Stimulated activated CD8-positive, alpha-beta memory T cell treated with anti-CD3 and anti-CD28 coated beads, Interleukin-4, amount 100 ng/mL, for 4 hours (primary cell): ENCODE measurements at regions not wholly inside any gene's neighbourhood (a gene's known extent, or its start where the extent isn't known, plus 50 kb on each side); places are given as distances from the start of the nearest gene placed in this dataset.

Source experiments
- DNase-seq, 2 donors: peaks; one replicate each; pipeline ENCODE4 v3.0.0-alpha.2; 2020; ENCODE audit warnings: low read depth in 2 of 2, low spot score in 1 of 2

DNA sequence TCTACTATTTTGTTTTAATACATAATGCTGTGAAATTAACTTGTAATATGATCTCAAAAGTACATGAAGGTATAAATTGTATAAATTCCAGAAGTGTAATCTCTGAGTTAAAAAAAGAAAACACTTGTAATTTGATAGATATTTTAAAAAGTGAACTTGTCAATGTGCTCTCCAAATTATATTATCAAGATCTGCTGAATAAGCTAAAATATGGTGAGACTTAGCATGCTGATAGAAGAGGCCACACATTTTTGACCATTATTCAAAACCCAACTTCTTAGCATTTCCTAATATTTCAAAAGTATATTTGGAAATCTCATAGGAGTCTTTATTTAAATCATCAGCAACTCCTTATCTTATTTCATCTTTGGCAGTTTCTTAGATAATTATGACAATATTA, 657.1 kb upstream of the BOD1L1 start:
- DNase-seq: no peak

DNA sequence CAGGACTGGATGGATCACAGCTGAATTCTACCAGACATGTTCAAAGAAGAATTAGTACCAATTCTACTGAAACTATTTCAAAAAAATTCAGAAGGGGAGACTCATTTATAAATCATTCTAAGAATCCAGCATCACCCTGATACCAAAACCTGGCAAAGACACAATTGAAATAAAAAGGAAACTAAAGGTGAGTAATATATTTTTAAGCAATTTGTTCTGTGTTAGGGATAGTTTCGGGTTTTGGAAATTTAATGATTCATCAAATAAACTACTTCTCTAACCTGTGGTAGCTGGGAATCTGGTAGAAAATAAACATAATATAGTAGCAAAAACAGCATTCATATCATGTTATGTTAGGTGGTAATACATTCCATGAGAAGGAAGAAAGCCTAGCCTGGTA, 662.2 kb upstream of the BOD1L1 start:
- DNase-seq: no peak

DNA sequence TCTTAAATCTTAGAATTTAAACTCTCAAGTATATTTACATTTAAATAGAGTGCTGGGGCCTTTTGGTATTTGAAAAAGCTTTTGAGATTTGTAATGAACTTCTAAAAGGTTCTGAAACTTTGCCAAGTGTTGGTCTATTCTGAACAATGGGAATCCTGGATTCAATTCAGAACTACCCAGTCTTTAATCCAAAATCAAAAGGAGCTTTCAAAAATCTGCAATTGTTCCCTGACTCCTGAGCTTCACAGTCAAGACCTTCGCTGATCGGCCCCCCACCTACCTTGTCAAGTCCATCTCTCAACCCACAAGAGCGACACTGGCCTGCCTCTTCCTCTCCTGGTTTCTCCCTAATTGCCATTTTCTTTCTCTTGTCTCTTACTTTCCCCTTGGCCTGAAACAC, 666.1 kb upstream of the BOD1L1 start:
- DNase-seq: no peak

- DNase-seq: no peak
These were observed 667.1 kb upstream of the BOD1L1 start for GRCh38 chr4:14294611-14295010.

DNA sequence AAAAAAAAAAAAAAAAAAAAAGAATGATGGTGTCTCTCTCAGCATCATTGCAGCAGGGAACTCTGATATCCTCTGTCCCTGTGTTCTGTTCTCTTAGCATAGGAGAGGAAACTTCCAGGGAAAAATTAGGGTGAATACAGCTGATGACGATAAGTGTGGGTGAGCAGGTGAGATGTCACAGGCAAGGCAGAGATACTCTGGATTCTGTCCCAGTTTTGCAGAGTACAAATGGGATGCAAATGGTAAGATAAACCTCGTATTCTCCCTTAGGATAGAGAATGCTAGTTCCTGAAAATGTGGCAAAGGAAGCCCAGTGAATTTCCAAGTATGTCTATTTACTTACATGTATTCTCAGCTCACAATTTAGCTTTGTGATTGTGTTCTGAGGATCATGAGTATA, 671.6 kb upstream of the BOD1L1 start:
- no peak for DNase-seq

DNA sequence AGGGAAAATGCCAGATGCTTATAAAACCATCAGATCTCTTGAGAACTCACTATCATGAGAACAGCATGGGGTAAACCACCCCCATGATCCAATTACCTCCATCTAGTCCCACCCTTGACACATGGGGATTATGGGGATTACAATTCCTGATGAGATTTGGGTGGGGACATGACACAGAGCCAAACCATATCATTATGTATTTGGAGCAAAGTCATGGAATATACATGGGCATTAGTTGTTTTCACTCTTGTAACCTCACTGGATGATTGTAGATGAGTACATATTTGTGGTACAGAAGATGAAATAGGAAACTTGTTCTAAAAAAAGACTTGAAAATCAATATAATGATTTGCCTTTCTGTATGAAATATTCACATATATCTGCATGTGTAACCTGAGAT, 674.5 kb upstream of the BOD1L1 start:
- no peak for DNase-seq

DNA sequence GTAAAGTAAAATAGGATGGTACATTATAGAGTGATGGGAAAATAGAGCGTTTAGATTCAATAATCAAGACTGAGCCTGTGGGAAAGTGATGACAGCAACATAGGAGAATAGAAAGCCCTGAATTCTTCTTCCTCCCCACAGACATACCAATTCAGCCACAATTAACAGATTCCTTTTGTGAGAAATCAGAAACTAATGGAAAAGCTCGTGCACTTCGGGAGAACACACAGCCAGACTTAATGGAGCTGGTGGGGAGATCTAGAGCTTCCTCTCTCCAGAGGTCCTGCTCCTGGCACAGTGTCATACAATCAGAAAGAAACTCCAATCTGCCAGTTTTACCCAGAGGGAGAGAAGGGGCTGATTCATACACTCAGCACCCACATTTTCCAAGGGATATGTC, 676.3 kb upstream of the BOD1L1 start:
- no peak for DNase-seq

- no peak for DNase-seq
These were observed 680.7 kb upstream of the BOD1L1 start for GRCh38 chr4:14308229-14308651.

- DNase-seq: no peak
These were observed 681.9 kb upstream of the BOD1L1 start for GRCh38 chr4:14309431-14309830.

DNA sequence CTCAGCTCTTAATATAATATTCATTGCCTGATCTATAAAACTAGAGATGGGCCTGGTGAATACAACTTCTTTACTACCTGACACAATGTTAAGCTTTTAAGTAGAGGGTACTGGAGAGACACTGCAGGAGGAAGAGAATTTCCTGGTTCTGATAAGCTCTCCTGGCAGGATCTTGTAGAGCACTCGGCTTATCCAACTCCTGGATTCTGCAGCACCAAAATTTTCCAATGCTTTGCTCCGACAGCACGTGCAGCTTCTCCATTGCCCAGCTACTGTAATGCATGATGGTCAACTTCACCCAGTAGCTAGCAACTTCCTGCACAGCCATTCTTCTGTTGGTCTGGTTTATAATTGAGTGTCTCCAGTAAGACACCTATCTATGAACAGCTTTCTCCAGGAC, 686.2 kb upstream of the BOD1L1 start:
- DNase-seq: no peak

- DNase-seq: no peak
These were observed 687.2 kb upstream of the CPEB2 start for GRCh38 chr4:14315129-14315528.

- DNase-seq: no peak
These were observed 684.9 kb upstream of the CPEB2 start for GRCh38 chr4:14317351-14317750.

DNA sequence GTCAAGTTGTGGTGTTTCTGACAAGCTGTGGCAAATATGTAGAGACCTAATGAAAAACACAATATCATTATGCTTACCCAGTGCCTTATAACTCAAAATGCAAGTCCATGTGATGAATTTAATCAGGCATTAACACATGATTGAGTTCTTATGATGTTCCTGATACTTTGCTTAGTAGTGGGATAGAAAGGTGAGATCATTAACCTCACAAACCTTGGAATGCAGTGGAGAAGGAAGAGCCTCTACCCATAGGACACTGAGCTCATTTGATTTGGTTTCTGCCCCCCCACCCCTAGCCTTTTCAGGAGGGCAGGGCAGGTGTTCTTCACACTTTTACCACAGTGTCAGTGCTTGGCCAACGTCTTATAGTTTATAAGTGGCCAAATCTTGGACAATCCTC, 683.6 kb upstream of the CPEB2 start:
- DNase-seq: no peak

DNA sequence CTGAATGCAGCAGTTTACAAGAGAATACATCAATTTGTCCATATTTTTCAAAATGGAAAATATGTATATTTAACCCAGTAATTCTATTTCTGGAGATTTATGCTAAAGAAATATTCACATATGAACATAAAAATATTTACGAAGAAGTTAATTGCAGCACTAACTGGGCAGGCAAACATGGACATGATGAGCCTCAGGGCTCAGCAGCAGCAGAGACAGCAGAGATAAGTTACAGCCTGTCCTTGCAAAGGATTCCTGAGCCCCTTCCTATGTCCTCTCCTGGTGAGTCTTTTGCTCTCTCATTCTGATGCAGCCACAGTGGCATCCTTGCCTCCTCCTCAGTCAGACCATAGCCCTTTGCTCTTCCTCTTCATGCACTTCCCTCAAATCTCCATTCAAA, 680.6 kb upstream of the CPEB2 start:
- no peak for DNase-seq

- DNase-seq: no peak
These were observed 679.1 kb upstream of the CPEB2 start for GRCh38 chr4:14323191-14323590.

DNA sequence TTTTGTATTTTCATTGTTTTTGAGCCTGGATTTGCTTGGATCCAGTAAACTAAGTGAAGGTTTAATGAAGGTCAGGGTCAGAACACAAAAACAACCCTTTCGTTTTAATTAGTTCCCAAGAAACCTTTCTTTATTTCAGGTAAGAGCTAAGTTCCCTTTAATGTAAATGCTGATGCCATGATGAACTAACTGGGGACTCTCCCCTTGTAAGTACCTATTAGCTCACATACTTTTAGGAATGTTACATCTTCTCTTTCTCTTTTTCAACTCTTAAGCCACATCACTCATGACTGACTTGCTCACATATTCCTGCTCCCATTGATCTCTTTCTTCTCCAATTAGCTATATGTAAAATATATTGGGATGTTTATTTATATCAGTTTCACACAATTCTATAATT, 673.1 kb upstream of the CPEB2 start:
- DNase-seq: no peak

DNA sequence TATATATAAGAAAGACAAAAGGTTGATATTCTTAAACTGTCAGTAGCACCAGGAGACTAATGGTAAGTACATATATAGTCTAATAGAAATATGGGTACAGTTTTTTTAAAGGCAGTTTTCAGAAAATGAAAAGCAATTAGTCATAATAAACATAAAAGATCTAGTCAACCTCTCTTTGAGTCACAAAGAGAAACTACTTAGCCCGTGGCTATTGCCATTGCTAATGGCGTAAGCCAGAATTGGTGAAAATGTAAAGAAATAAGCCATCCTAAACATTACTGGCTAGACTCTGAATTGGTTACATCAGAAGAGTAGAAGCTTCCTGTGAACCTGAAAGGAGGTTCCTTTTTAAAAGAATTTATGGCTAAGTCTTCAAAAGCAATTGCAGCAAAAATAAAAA, 668.7 kb upstream of the CPEB2 start:
- DNase-seq: no peak

- DNase-seq: no peak
These were observed 668.1 kb upstream of the CPEB2 start for GRCh38 chr4:14334166-14334565.

- no peak for DNase-seq
These were observed 666.4 kb upstream of the CPEB2 start for GRCh38 chr4:14335872-14336271.

GRCh38 chr4:14336656-14337055, 665.6 kb upstream of the CPEB2 start:
- no peak for DNase-seq

DNA sequence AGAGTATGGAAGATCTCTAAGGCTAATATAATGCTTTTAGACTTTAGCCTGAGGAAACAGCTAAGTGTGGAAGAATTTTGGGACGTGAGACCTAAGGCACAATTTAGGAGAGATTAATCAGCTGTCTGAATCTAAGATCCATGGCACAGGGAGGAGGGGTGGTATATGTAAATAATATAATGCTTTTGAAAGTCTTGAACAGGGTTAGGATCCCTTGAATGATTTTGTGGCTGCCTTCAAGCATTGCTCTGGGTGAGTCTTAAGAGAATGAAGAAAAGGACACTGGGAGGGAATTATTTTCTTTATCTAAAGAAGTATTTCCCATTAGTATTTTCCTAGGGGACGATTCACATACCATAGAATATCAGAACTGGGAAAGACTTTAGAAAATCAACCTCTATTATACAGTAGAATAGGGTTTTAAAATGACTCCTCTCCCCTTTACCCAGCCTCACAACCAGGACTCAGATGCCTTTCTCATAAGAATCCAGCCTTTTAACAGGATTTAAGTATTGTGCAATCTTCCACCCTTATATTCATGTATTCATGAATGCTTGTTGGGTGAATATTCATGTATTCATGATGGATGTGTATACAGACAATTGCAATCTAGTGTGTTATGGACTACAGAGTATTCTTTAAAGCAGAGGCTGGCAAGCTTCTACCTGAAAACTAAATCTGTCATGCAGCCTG, 664.2 kb upstream of the CPEB2 start:
- DNase-seq: no peak

DNA sequence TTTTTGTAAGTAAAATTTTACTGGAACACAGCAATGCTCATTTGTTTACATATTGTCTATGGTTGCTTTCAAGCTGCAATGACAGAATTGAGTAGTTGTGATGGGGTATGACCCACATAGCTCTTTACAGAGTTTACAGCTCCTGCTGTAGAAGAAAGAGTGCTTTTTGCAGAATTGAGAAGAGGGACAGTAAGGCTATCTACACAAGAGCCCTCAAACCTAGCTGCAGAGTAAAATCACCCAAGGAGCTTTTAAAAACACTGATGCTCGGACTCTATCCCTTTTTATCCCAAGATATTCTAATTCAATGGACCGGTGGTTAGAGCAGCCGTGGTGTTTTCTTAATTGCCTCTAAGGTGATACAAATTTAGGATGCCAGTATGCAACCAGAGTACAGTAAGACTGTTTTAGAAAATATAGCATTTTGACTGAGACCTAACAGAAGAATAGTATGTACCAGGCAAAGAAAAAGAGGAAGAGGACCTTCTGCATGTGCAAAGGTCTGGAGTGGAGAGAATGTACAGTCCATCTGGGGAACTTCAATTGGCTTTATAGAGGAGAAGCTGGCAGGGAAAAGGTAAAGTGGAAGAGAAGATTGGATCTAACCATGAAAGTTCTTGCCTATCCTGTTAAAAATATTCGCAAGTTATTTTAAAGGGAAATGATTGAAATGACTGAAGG, 663.6 kb upstream of the CPEB2 start:
- no peak for DNase-seq

DNA sequence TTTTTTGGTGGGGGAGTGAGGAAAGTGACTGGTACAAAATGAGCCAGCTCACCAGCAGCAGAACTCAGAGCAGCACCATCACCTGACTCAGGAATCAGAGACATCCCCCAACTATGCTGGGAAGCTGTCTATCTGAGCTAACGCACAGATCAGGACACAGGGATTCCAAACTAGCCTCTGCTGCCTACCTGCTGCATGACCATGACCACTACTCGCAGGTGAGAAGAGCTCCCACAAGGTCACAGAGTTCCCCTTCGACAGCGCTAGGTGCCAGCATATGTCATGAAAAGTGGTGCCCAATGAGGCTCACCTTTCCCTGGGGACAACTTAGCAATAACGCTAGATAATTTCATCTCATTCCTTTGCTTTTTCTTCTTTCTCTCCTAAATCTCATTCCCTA, 662.6 kb upstream of the CPEB2 start:
- no peak for DNase-seq
